HCT116 (cell line): ENCODE measurements at regions not wholly inside any gene's neighbourhood (a gene's known extent, or its start where the extent isn't known, plus 50 kb on each side); places are given as distances from the start of the nearest gene placed in this dataset.

Source experiments
- ATAC-seq: fragments of 200-7000 bp; cut with Tn5 transposase; 2 replicates; pipeline ENCODE4 v1.9.1; 2020; ENCODE audit warnings: mild to moderate bottlenecking, moderate library complexity
- BruUV-seq: library from RNA; stranded (reverse); fragments of 400-500 nt; replicated peaks from 2 replicates; lab custom pipeline; 2021; lab: Mats Ljungman, UMichigan
- CTCF ChIA-PET: fragments of 300-600 bp; sonication (Branson Sonifier 250); formaldehyde crosslinking; loops from one replicate; lab custom pipeline; 2021; ENCODE audit warnings: antibody characterized with exemption; lab: Charles Lee
- POLR2A ChIA-PET: fragments of 300-600, 350-600 bp; sonication (Branson Sonifier 250); formaldehyde crosslinking; loops from one replicate; lab custom pipeline; 2021; ENCODE audit warnings: antibody characterized with exemption; lab: Charles Lee
- RAD21 ChIA-PET, 2 experiments: fragments of 300-600 bp; sonication (Branson Sonifier 250); formaldehyde crosslinking; loops; one replicate each; lab custom pipeline; 2023; ENCODE audit warnings: low total read pairs in 2 of 2; ENCODE audit not compliant: uncharacterized antibody in 2 of 2, unreplicated experiment in 2 of 2, low non-redundant PET in 1 of 2; lab: Charles Lee
- DNase-seq: peaks from one replicate; pipeline ENCODE4 v3.0.0-alpha.2; 2010; ENCODE audit warnings: low read depth, low spot score
- H2AFZ ChIP-seq: fragments of 200-600 bp; shearing (Covaris generic), sonication (generic); 2 replicates; pipeline ENCODE4 v1.6.1; 2017; ENCODE audit warnings: low read depth, mixed run types, mixed read lengths, antibody characterized with exemption, low read length; ENCODE audit not compliant: poor library complexity, severe bottlenecking
- H3K27ac ChIP-seq: 2 replicates; pipeline ENCODE4 v1.5.1; 2012; ENCODE audit warnings: low read depth, low read length
- H3K27me3 ChIP-seq: fragments of 200-600 bp; sonication (generic); 2 replicates; pipeline ENCODE4 v1.6.1; 2016; ENCODE audit warnings: mixed run types, low read length, mixed read lengths; ENCODE audit not compliant: insufficient read depth
- H3K36me3 ChIP-seq, 2 experiments: fragments of 200-500 bp in 1 of 2; fragments of 200-600 bp in 1 of 2; sonication (Bioruptor generic) in 1 of 2; sonication (generic) in 1 of 2; 2 replicates each; pipeline versions ENCODE4 v1.5.1 to v1.6.1; 2014 to 2016; ENCODE audit warnings: low read length in 2 of 2, inconsistent platforms in 1 of 2, mixed read lengths in 1 of 2, mixed run types in 1 of 2; ENCODE audit not compliant: insufficient read depth in 2 of 2, control insufficient read depth in 1 of 2
- H3K4me1 ChIP-seq, 2 experiments: fragments of 200-600 bp in 1 of 2; sonication (generic) in 1 of 2; 2 replicates each; pipeline versions ENCODE4 v1.5.1 to v1.6.1; 2012 to 2017; ENCODE audit warnings: low read length in 2 of 2, inconsistent platforms in 1 of 2, mild to moderate bottlenecking in 1 of 2, mixed read lengths in 1 of 2, mixed run types in 1 of 2, moderate library complexity in 1 of 2; ENCODE audit not compliant: insufficient read depth in 2 of 2, control insufficient read depth in 1 of 2
- H3K4me2 ChIP-seq: fragments of 200-600 bp; sonication (generic); 2 replicates; pipeline ENCODE4 v1.6.1; 2017; ENCODE audit warnings: mixed run types, low read length, mixed read lengths
- H3K4me3 ChIP-seq, 2 experiments: fragments of 200-600 bp in 1 of 2; sonication (generic) in 1 of 2; replicated peaks in 1 of 2; 2 replicates each; pipeline ENCODE4 v1.5.1; 2011 to 2016; ENCODE audit warnings: low read length in 2 of 2, control low read depth in 1 of 2, low read depth in 1 of 2, mild to moderate bottlenecking in 1 of 2, mixed read lengths in 1 of 2, mixed run types in 1 of 2
- H3K79me2 ChIP-seq: fragments of 200-600 bp; sonication (generic); 2 replicates; pipeline ENCODE4 v1.6.1; 2017; ENCODE audit warnings: mild to moderate bottlenecking, mixed run types, low read length, moderate library complexity, mixed read lengths; ENCODE audit not compliant: insufficient read depth
- H3K9ac ChIP-seq: fragments of 200-600 bp; sonication (generic); 2 replicates; pipeline ENCODE4 v1.6.1; 2016; ENCODE audit warnings: low read length, mixed read lengths
- H3K9me2 ChIP-seq: fragments of 200-600 bp; sonication (generic), shearing (Covaris generic); 2 replicates; pipeline ENCODE4 v1.6.1; 2017; ENCODE audit warnings: mixed run types, mild to moderate bottlenecking, moderate library complexity; ENCODE audit not compliant: insufficient read depth
- H3K9me3 ChIP-seq, 2 experiments: fragments of 200-500 bp in 1 of 2; fragments of 200-600 bp in 1 of 2; sonication (Bioruptor generic) in 1 of 2; sonication (generic) in 1 of 2; 2 replicates each; pipeline ENCODE4 v1.6.1; 2014 to 2017; ENCODE audit warnings: low read length in 2 of 2, mixed read lengths in 2 of 2, inconsistent platforms in 1 of 2, low read depth in 1 of 2, mild to moderate bottlenecking in 1 of 2, mixed run types in 1 of 2, moderate library complexity in 1 of 2; ENCODE audit not compliant: control insufficient read depth in 1 of 2, insufficient read depth in 1 of 2
- H4K20me1 ChIP-seq: fragments of 200-600 bp; sonication (generic), shearing (Covaris generic); 2 replicates; pipeline ENCODE4 v1.6.1; 2017; ENCODE audit warnings: mixed run types, mild to moderate bottlenecking, moderate library complexity; ENCODE audit not compliant: insufficient read depth
- ATF3 ChIP-seq: IDR thresholded peaks from 2 replicates; pipeline ENCODE4 v1.6.1; 2012
- CBX3 ChIP-seq: IDR thresholded peaks from 2 replicates; pipeline ENCODE4 v1.6.1; 2012; ENCODE audit warnings: low read depth
- EGR1 ChIP-seq: IDR thresholded peaks from 2 replicates; pipeline ENCODE4 v1.6.1; 2012; ENCODE audit warnings: low read depth
- ELF1 ChIP-seq: IDR thresholded peaks from 2 replicates; pipeline ENCODE4 v1.6.1; 2012; ENCODE audit warnings: low read depth, borderline replicate concordance
- EZH2 ChIP-seq: fragments of 200-600 bp; sonication (generic); IDR thresholded peaks from 2 replicates; pipeline ENCODE4 v1.6.1; 2017; ENCODE audit warnings: antibody characterized with exemption, mixed run types
- EZH2phosphoT487 ChIP-seq: fragments of 200-600 bp; IDR thresholded peaks from 2 replicates; pipeline ENCODE4 v1.6.1; 2018; ENCODE audit warnings: antibody characterized with exemption, borderline replicate concordance
- JUND ChIP-seq: IDR thresholded peaks from 2 replicates; pipeline ENCODE4 v1.6.1; 2012
- MAX ChIP-seq: IDR thresholded peaks from 2 replicates; pipeline ENCODE4 v1.6.1; 2012
- POLR2A ChIP-seq: IDR thresholded peaks from 2 replicates; pipeline ENCODE4 v1.7.0; 2011; ENCODE audit warnings: borderline replicate concordance; ENCODE audit not compliant: insufficient read depth, insufficient read length; ENCODE audit errors: extremely low read depth
- RAD21 ChIP-seq: IDR thresholded peaks from 2 replicates; pipeline ENCODE4 v1.6.1; 2012; ENCODE audit warnings: low read depth, mild to moderate bottlenecking
- REST ChIP-seq: IDR thresholded peaks from 2 replicates; pipeline ENCODE4 v1.6.1; 2012; ENCODE audit warnings: low read depth
- SIN3A ChIP-seq: IDR thresholded peaks from 2 replicates; pipeline ENCODE4 v1.6.1; 2012; ENCODE audit warnings: low read depth
- SP1 ChIP-seq: IDR thresholded peaks from 2 replicates; pipeline ENCODE4 v1.6.1; 2012; ENCODE audit warnings: low read depth
- TCF7L2 ChIP-seq: IDR thresholded peaks from 2 replicates; pipeline ENCODE4 v1.7.0; 2011; ENCODE audit warnings: borderline replicate concordance, inconsistent platforms; ENCODE audit not compliant: insufficient read depth, insufficient read length; ENCODE audit errors: extremely low read depth
- YY1 ChIP-seq: IDR thresholded peaks from 2 replicates; pipeline ENCODE4 v1.6.1; 2011; ENCODE audit warnings: low read length, low read depth, moderate library complexity, mild to moderate bottlenecking; ENCODE audit not compliant: insufficient replicate concordance; ENCODE audit errors: extremely low read depth
- ZBTB33 ChIP-seq: IDR thresholded peaks from 2 replicates; pipeline ENCODE4 v1.6.1; 2011; ENCODE audit warnings: mild to moderate bottlenecking, low read length, moderate library complexity; ENCODE audit not compliant: insufficient replicate concordance; ENCODE audit errors: extremely low read depth
- ZNF274 ChIP-seq: fragments of 200-500 bp; sonication (Bioruptor generic); IDR thresholded peaks from 2 replicates; pipeline ENCODE4 v1.6.1; 2014; ENCODE audit warnings: mild to moderate bottlenecking, low read depth, low read length, inconsistent platforms
- intact Hi-C: fragments of 100-400 bp; cut with micrococcal nuclease; formaldehyde crosslinking; loops from 2 replicates; pipeline ENCODE4 v1.10.0; 2022

- H3K4me3 ChIP-seq, result no peak overlapping the region
- H3K27me3 ChIP-seq, result no peaks in the 10 kb centered on the region
- RAD21 ChIA-PET, result no interaction called here
- H3K9me3 ChIP-seq, result no peaks in the 10 kb centered on the region
- intact Hi-C loops, result no loop called here
- TF ChIP-seq REST, result no peak
- TF ChIP-seq EZH2phosphoT487, result no peak
- TF ChIP-seq EGR1, result no peak
- no peak for TF ChIP-seq ELF1
- no peak for TF ChIP-seq SIN3A
- no peak for TF ChIP-seq CBX3
- no peak for TF ChIP-seq YY1
- TF ChIP-seq TCF7L2, result no peak
- no peak for TF ChIP-seq MAX
- TF ChIP-seq POLR2A, result no peak
- no peak for TF ChIP-seq ZBTB33
- TF ChIP-seq ZNF274, result no peak
- no peak for TF ChIP-seq ATF3
- TF ChIP-seq SP1, result no peak
- TF ChIP-seq EZH2, result no peak
- no peak for TF ChIP-seq JUND
- TF ChIP-seq RAD21, result no peak
- TF ChIP-seq, all 23 proteins: peak for 0
- no peak overlapping the region for H2AFZ ChIP-seq
- no TSS peak for BruUV-seq
- H3K9me2 ChIP-seq, result no peaks in the 10 kb centered on the region
- no peak overlapping the region for H3K4me2 ChIP-seq
- ATAC-seq (no peak), DNase-seq (no peak)
- H3K36me3 ChIP-seq, result no peaks in the 10 kb centered on the region
- no peak overlapping the region for H3K9ac ChIP-seq
- CTCF ChIA-PET, result no interaction called here
- H3K4me1 ChIP-seq, result no peaks in the 10 kb centered on the region
- no peaks in the 10 kb centered on the region for H3K79me2 ChIP-seq
- no peak overlapping the region for H3K27ac ChIP-seq
- POLR2A ChIA-PET, result no interaction called here
- H4K20me1 ChIP-seq, result no peaks in the 10 kb centered on the region
These were observed 237.2 kb upstream of the FSTL5 start for GRCh38 chr4:162401021-162401420.
